PC-3 (cell line): ENCODE measurements at regions not wholly inside any gene's neighbourhood (a gene's known extent, or its start where the extent isn't known, plus 50 kb on each side); places are given as distances from the start of the nearest gene placed in this dataset.
"Not testable (repeated sequence)": the region's sequence is repeated elsewhere in the genome, so short reads cannot be mapped to it uniquely, and the experiment has no call there.

ENCODE experiments used
- ATAC-seq: fragments of 200-7000 bp; cut with Tn5 transposase; 2 replicates; pipeline ENCODE4 v1.9.1; 2020; ENCODE audit warnings: mild to moderate bottlenecking, moderate library complexity
- BruUV-seq: library from RNA; stranded (reverse); fragments of 400-500 nt; replicated peaks from 2 replicates; lab custom pipeline; 2021; lab: Mats Ljungman, UMichigan
- CTCF ChIA-PET: fragments of 300-600 bp; sonication (Branson Sonifier 250); formaldehyde crosslinking; loops from one replicate; lab custom pipeline; 2022; ENCODE audit warnings: antibody characterized with exemption; lab: Charles Lee
- POLR2A ChIA-PET: fragments of 300-600 bp; sonication (Branson Sonifier 250); formaldehyde crosslinking; loops from one replicate; lab custom pipeline; 2022; ENCODE audit warnings: antibody characterized with exemption; ENCODE audit not compliant: unreplicated experiment; lab: Charles Lee
- DNase-seq: peaks from one replicate; pipeline ENCODE4 v3.0.0-alpha.2; 2015
- H2AFZ ChIP-seq: fragments of 300-600 bp; sonication (generic); 2 replicates; pipeline ENCODE4 v1.6.0; 2016; ENCODE audit warnings: antibody characterized with exemption, low read length
- H3F3A ChIP-seq: fragments of 300-600 bp; sonication (generic); one replicate; pipeline ENCODE4 v1.6.0; 2017; ENCODE audit warnings: antibody characterized with exemption, low read length, control low read depth, mild to moderate bottlenecking; ENCODE audit not compliant: unreplicated experiment
- H3K27ac ChIP-seq: fragments of 300-600 bp; sonication (generic); 2 replicates; pipeline ENCODE4 v1.5.1; 2016; ENCODE audit warnings: mild to moderate bottlenecking, low read length
- H3K27me3 ChIP-seq: fragments of 300-600 bp; sonication (generic); 2 replicates; pipeline ENCODE4 v1.6.1; 2016; ENCODE audit warnings: low read length, mixed read lengths
- H3K36me3 ChIP-seq: fragments of 300-600 bp; sonication (generic); 2 replicates; pipeline ENCODE4 v1.6.1; 2016; ENCODE audit warnings: low read depth, mixed run types, low read length, mixed read lengths
- H3K4me1 ChIP-seq: fragments of 300-600 bp; sonication (generic); 2 replicates; pipeline ENCODE4 v1.5.1; 2016; ENCODE audit warnings: low read length; ENCODE audit not compliant: insufficient read depth
- H3K4me2 ChIP-seq: fragments of 300-600 bp; sonication (generic); 2 replicates; pipeline ENCODE4 v1.6.0; 2016; ENCODE audit warnings: low read length
- H3K4me3 ChIP-seq: fragments of 300-600 bp; sonication (generic); 2 replicates; pipeline ENCODE4 v1.5.1; 2016; ENCODE audit warnings: mild to moderate bottlenecking, low read length, mixed read lengths
- H3K79me2 ChIP-seq: fragments of 300-600 bp; sonication (generic); 2 replicates; pipeline ENCODE4 v1.6.1; 2017; ENCODE audit warnings: low read length, mixed read lengths
- H3K9ac ChIP-seq: fragments of 300-600 bp; sonication (generic); 2 replicates; pipeline ENCODE4 v1.6.0; 2016; ENCODE audit warnings: mild to moderate bottlenecking, low read length
- H3K9me2 ChIP-seq: fragments of 300-600 bp; sonication (generic); replicated peaks from 2 replicates; pipeline ENCODE4 v1.6.1; 2016; ENCODE audit warnings: mixed run types, low read length, mixed read lengths
- H3K9me3 ChIP-seq: fragments of 300-600 bp; sonication (generic); 2 replicates; pipeline ENCODE4 v1.6.1; 2016; ENCODE audit warnings: low read length, mixed read lengths
- H4K20me1 ChIP-seq: fragments of 300-600 bp; sonication (generic); 2 replicates; pipeline ENCODE4 v1.6.1; 2016; ENCODE audit warnings: low read length, mixed read lengths
- CTCF ChIP-seq: fragments of 300-600 bp; sonication (generic); conservative IDR thresholded peaks from 2 replicates; pipeline ENCODE4 v1.5.1; 2017; ENCODE audit warnings: antibody characterized with exemption, low read depth, mild to moderate bottlenecking, low read length
- EZH2 ChIP-seq: fragments of 300-600 bp; sonication (generic); IDR thresholded peaks from one replicate; pipeline ENCODE4 v1.6.1; 2017; ENCODE audit warnings: antibody characterized with exemption, mild to moderate bottlenecking, low read length; ENCODE audit not compliant: unreplicated experiment
- EZH2phosphoT487 ChIP-seq: fragments of 300-600 bp; sonication (generic); IDR thresholded peaks from 2 replicates; pipeline ENCODE4 v1.6.1; 2018; ENCODE audit warnings: mild to moderate bottlenecking, antibody characterized with exemption, low read length, borderline replicate concordance
- intact Hi-C: fragments of 100-400 bp; cut with micrococcal nuclease; formaldehyde crosslinking; loops from 2 replicates; pipeline ENCODE4 v1.9.0; 2023

- Histone ChIP-seq H2AFZ (no peak overlapping the region), H4K20me1 (no peaks in the 10 kb centered on the region), H3K4me1 (peaks cover 38% of the 10 kb centered on the region), H3F3A (no peaks in the 10 kb centered on the region), H3K79me2 (no peaks in the 10 kb centered on the region), H3K9me3 (no peaks in the 10 kb centered on the region), H3K27me3 (no peaks in the 10 kb centered on the region), H3K9ac (no peak overlapping the region), H3K4me3 (no peak overlapping the region), H3K4me2 (0 out of 2 replicates have a peak overlapping the region, but pooled peaks have one; percentile 28), H3K36me3 (no peaks in the 10 kb centered on the region), H3K9me2 (no peaks in the 10 kb centered on the region), H3K27ac (no peak overlapping the region)
- ChIA-PET POLR2A (no interaction called here), CTCF (no interaction called here)
- TF ChIP-seq EZH2 = no peak
- TF ChIP-seq CTCF = no peak
- DNase-seq (peak; percentile 52), ATAC-seq (peak; percentile 76)
- BruUV-seq = no TSS peak
- intact Hi-C loops = no loop called here
Measured at GRCh38 chr6:47423079-47423478, 54.5 kb upstream of the CD2AP start.

- POLR2A ChIA-PET = no interaction called here
- H3K27me3 ChIP-seq = no peaks in the 10 kb centered on the region
Measured at GRCh38 chr6:47424436-47424836, 53.2 kb upstream of the CD2AP start.

DNA sequence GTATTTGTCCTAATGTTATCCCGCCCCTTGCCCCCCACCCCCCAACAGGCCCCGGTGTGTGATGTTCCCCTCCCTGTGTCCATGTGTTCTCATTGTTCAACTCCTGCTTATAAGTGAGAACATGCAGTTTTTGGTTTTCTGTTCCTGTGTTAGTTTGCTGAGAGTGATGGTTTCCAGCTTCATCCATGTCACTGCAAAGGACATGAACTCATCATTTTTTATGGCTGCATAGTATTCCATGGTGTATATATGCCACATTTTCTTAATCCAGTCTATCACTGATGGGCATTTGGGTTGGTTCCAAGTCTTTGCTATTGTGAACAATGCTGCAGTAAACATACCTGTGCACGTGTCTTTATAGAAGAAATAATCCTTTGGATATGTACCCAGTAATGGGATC is 51.9 kb upstream of the CD2AP start:
- intact Hi-C loops, ATAC-seq, CTCF ChIA-PET, H2AFZ ChIP-seq, H3K27ac ChIP-seq, H3K9me3 ChIP-seq, H3K4me2 ChIP-seq, H3K79me2 ChIP-seq, H3K36me3 ChIP-seq, H4K20me1 ChIP-seq, DNase-seq, H3K9ac ChIP-seq, H3K9me2 ChIP-seq, BruUV-seq, H3K27me3 ChIP-seq, H3F3A ChIP-seq, H3K4me3 ChIP-seq, POLR2A ChIA-PET: not testable (repeated sequence)
- peaks cover 19% of the 10 kb centered on the region for H3K4me1 ChIP-seq

More at GRCh38 chr6:47424436-47424836, 53.2 kb upstream of the CD2AP start:
- H2AFZ ChIP-seq = no peak overlapping the region
- no peak for TF ChIP-seq EZH2
- no peak for TF ChIP-seq EZH2phosphoT487
- no peak for TF ChIP-seq CTCF
- no peaks in the 10 kb centered on the region for H3K79me2 ChIP-seq
- ATAC-seq (no peak), DNase-seq (no peak)
- H3F3A ChIP-seq = no peaks in the 10 kb centered on the region
- H3K36me3 ChIP-seq = no peaks in the 10 kb centered on the region
- H3K27ac ChIP-seq = no peak overlapping the region
- no peaks in the 10 kb centered on the region for H4K20me1 ChIP-seq
- no TSS peak for BruUV-seq
- CTCF ChIA-PET = no interaction called here
- intact Hi-C loops = no loop called here
- H3K9me3 ChIP-seq = no peaks in the 10 kb centered on the region
- peaks cover 32% of the 10 kb centered on the region for H3K4me1 ChIP-seq
- H3K9ac ChIP-seq = no peak overlapping the region
- H3K4me2 ChIP-seq = no peak overlapping the region
- no peaks in the 10 kb centered on the region for H3K9me2 ChIP-seq
- H3K4me3 ChIP-seq = no peak overlapping the region
